Sigmoid colon (tissue), 4 donors: ENCODE measurements at regions not wholly inside any gene's neighbourhood (a gene's known extent, or its start where the extent isn't known, plus 50 kb on each side); places are given as distances from the start of the nearest gene placed in this dataset.

Source experiments
- CTCF ChIP-seq, 4 experiments: fragments of 450-650 bp in 3 of 4; fragments of 200-600 bp in 1 of 4; IDR thresholded peaks; one replicate each; pipeline ENCODE4 v1.5.1; 2016 to 2019; ENCODE audit warnings: antibody characterized with exemption in 4 of 4, mild to moderate bottlenecking in 3 of 4, moderate library complexity in 2 of 4
- POLR2A ChIP-seq, 2 donors: fragments of 450-650 bp; IDR thresholded peaks; one replicate each; pipeline ENCODE4 v1.6.1; 2016; ENCODE audit warnings: antibody characterized with exemption in 2 of 2, mild to moderate bottlenecking in 2 of 2, moderate library complexity in 2 of 2
- POLR2AphosphoS5 ChIP-seq, 4 donors: sonication (generic); formaldehyde crosslinking; IDR thresholded peaks; one replicate each; pipeline ENCODE4 v1.6.1; 2017; ENCODE audit warnings: antibody characterized with exemption in 4 of 4

GRCh38 chr15:79562899-79563298, 130.8 kb downstream of the MINAR1 start:
- no peak for TF ChIP-seq POLR2AphosphoS5 (IDR thresholded peaks at IDR 0.05)
- TF ChIP-seq CTCF (IDR thresholded peaks at IDR 0.05) = no peak
- no peak for TF ChIP-seq POLR2A (IDR thresholded peaks at IDR 0.05)
